ENCODE measurements at regions not wholly inside any gene's neighbourhood (a gene's known extent, or its start where the extent isn't known, plus 50 kb on each side); places are given as distances from the start of the nearest gene placed in this dataset.
A peak's percentile ranks its signal among the peaks of the same experiment; 100 is the strongest.
"Not testable (repeated sequence)": the region's sequence is repeated elsewhere in the genome, so short reads cannot be mapped to it uniquely, and the experiment has no call there.

GRCh38 chr11:23931443-23931842, 565.4 kb upstream of the LUZP2 start:
- H4K20me1 ChIP-seq (ENCODE audit: low read depth), result no peaks in the 10 kb centered on the region
- H3K27ac ChIP-seq, result no peak overlapping the region
- Mint-ChIP-seq H3K9me3 (peaks cover 5% of the 10 kb centered on the region), H3K4me1 (peaks cover 8% of the 10 kb centered on the region), H3K27me3 (ENCODE audit: insufficient read depth, low read depth) (peaks cover 2% of the 10 kb centered on the region), H3K36me3 (no peaks in the 10 kb centered on the region), H3K4me3 (no peak overlapping the region), H3K27ac (no peak overlapping the region)
- H3K4me2 ChIP-seq, result no peak overlapping the region
- H3K79me2 ChIP-seq (ENCODE audit: low read depth), result no peaks in the 10 kb centered on the region
- TF ChIP-seq EZH2 (IDR thresholded peaks at IDR 0.05) (no peak), EZH2phosphoT487 (IDR thresholded peaks at IDR 0.05) (no peak), CTCF (IDR thresholded peaks at IDR 0.05) (no peak)
- H3F3A ChIP-seq (ENCODE audit: low read depth), result no peaks in the 10 kb centered on the region
- H3K4me3 ChIP-seq, result no peak overlapping the region
- DNase-seq (ENCODE audit: low spot score), result no peak
- H3K9me3 ChIP-seq (ENCODE audit: low read depth), result no peaks in the 10 kb centered on the region
- H3K36me3 ChIP-seq, result no peaks in the 10 kb centered on the region
- no peak overlapping the region for H2AFZ ChIP-seq (replicated peaks)
- no peak overlapping the region for H3K9ac ChIP-seq
- H3K27me3 ChIP-seq, result no peaks in the 10 kb centered on the region
- no peaks in the 10 kb centered on the region for H3K4me1 ChIP-seq

DNA sequence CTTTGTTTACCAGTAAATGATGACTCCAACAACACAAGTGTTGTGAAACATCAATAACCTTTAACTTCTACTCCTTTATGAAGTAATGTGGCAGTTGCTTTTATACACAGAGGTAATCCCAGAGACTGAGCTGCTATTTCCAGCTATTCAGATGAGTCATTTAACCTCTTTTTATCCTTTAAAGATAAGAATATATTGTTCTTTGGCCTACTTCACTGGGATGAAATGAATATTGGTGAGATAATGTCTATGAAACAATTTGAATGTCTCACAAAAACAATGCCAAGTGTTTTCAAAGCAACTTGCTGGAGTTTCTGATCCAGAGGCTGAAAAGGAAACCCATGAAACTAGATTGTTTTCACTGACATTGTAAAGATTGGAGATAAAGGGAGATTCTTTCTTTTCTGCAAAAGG, 564.4 kb upstream of the LUZP2 start:
- H3K4me1 Mint-ChIP-seq, result peaks cover 8% of the 10 kb centered on the region
- H3K27ac Mint-ChIP-seq, result no peak overlapping the region
- peak overlapping the region; percentile 2 for H2AFZ ChIP-seq (replicated peaks)
- no peak for DNase-seq (ENCODE audit: low spot score)
- H4K20me1 ChIP-seq (ENCODE audit: low read depth), result no peaks in the 10 kb centered on the region
- no peaks in the 10 kb centered on the region for H3K79me2 ChIP-seq (ENCODE audit: low read depth)
- no peaks in the 10 kb centered on the region for H3K9me3 ChIP-seq (ENCODE audit: low read depth)
- H3K27me3 Mint-ChIP-seq (ENCODE audit: insufficient read depth, low read depth), result peaks cover 2% of the 10 kb centered on the region
- no peak overlapping the region for H3K9ac ChIP-seq
- H3K4me2 ChIP-seq, result no peak overlapping the region
- H3K4me3 ChIP-seq, result no peak overlapping the region
- H3K36me3 Mint-ChIP-seq, result no peaks in the 10 kb centered on the region
- H3K4me3 Mint-ChIP-seq, result no peak overlapping the region
- H3K27ac ChIP-seq, result no peak overlapping the region
- no peaks in the 10 kb centered on the region for H3F3A ChIP-seq (ENCODE audit: low read depth)
- no peaks in the 10 kb centered on the region for H3K4me1 ChIP-seq
- TF ChIP-seq CTCF (IDR thresholded peaks at IDR 0.05), result no peak
- no peak for TF ChIP-seq EZH2 (IDR thresholded peaks at IDR 0.05)
- TF ChIP-seq EZH2phosphoT487 (IDR thresholded peaks at IDR 0.05), result no peak
- H3K27me3 ChIP-seq, result no peaks in the 10 kb centered on the region
- no peaks in the 10 kb centered on the region for H3K36me3 ChIP-seq
- H3K9me3 Mint-ChIP-seq, result peaks cover 5% of the 10 kb centered on the region

DNA sequence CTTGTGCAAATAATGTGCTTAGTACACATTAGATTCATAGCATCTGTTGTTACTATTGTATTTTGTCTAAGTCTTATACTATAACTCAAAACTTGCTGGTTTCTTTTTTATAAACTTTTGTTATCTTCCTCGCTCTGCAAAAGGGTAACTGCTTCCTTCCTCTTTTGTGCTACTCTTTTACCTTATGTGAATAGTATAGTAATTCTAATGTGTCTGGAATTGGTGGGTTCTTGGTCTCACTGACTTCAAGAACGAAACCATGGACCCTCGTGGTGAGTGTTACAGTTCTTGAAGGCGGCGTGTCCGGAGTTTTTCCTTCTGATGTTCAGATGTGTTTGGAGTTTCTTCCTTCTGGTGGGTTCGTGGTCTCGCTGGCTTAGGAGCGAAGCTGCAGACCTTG, 563.1 kb upstream of the LUZP2 start:
- no peaks in the 10 kb centered on the region for H3K36me3 ChIP-seq
- no peak overlapping the region for H3K4me2 ChIP-seq
- H3K9me3 Mint-ChIP-seq, result peaks cover 5% of the 10 kb centered on the region
- H2AFZ ChIP-seq (replicated peaks), result no peak overlapping the region
- H3K36me3 Mint-ChIP-seq, result no peaks in the 10 kb centered on the region
- no peaks in the 10 kb centered on the region for H3F3A ChIP-seq (ENCODE audit: low read depth)
- peaks cover 2% of the 10 kb centered on the region for H3K27me3 Mint-ChIP-seq (ENCODE audit: insufficient read depth, low read depth)
- H3K27ac Mint-ChIP-seq, result no peak overlapping the region
- H3K4me1 Mint-ChIP-seq, result peaks cover 8% of the 10 kb centered on the region
- H3K4me1 ChIP-seq, result no peaks in the 10 kb centered on the region
- no peaks in the 10 kb centered on the region for H3K27me3 ChIP-seq
- H3K79me2 ChIP-seq (ENCODE audit: low read depth), result no peaks in the 10 kb centered on the region
- no peak overlapping the region for H3K4me3 Mint-ChIP-seq
- DNase-seq (ENCODE audit: low spot score), result no peak
- no peak for TF ChIP-seq CTCF (IDR thresholded peaks at IDR 0.05)
- TF ChIP-seq EZH2phosphoT487 (IDR thresholded peaks at IDR 0.05), result no peak
- TF ChIP-seq EZH2 (IDR thresholded peaks at IDR 0.05), result no peak
- H3K4me3 ChIP-seq, result no peak overlapping the region
- no peaks in the 10 kb centered on the region for H4K20me1 ChIP-seq (ENCODE audit: low read depth)
- no peaks in the 10 kb centered on the region for H3K9me3 ChIP-seq (ENCODE audit: low read depth)
- H3K9ac ChIP-seq, result no peak overlapping the region
- H3K27ac ChIP-seq, result no peak overlapping the region

DNA sequence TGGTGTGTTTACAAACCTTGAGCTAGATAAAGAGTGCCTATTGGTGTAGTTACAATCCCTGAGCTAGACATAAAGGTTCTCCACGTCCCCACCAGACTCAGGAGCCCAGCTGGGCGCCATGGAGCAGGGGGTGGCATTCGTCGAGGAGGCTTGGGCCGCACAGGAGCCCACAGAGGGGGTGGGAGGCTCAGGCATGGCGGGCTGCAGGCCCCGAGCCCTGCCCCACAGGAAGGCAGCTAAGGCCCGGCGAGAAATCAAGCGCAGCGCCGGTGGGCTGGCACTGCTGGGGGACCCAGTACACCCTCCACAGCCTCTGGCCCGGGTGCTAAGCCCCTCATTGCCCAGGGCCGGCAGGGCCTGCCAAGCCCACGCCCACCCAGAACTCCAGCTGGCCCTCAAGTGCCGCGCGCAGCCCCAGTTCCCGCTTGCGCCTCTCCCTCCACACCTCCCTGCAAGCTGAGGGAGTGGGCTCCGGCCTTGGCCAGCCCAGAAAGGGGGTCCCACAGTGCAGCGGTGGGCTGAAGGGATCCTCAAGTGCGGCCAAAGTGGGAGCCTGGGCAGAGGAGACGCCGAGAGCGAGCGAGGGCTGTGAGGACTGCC, 562.1 kb upstream of the LUZP2 start:
- H4K20me1 ChIP-seq (ENCODE audit: low read depth); H3K36me3 ChIP-seq; H3K9me3 Mint-ChIP-seq; H3K27ac ChIP-seq; H3K4me2 ChIP-seq; H3K9me3 ChIP-seq (ENCODE audit: low read depth); H3K4me3 Mint-ChIP-seq; H3K27ac Mint-ChIP-seq; H3K27me3 Mint-ChIP-seq (ENCODE audit: insufficient read depth, low read depth); H3K4me1 ChIP-seq; H3F3A ChIP-seq (ENCODE audit: low read depth); DNase-seq (ENCODE audit: low spot score); H3K9ac ChIP-seq; H3K4me3 ChIP-seq; H3K79me2 ChIP-seq (ENCODE audit: low read depth); H2AFZ ChIP-seq (replicated peaks); H3K36me3 Mint-ChIP-seq; H3K4me1 Mint-ChIP-seq; H3K27me3 ChIP-seq: not testable (repeated sequence)

DNA sequence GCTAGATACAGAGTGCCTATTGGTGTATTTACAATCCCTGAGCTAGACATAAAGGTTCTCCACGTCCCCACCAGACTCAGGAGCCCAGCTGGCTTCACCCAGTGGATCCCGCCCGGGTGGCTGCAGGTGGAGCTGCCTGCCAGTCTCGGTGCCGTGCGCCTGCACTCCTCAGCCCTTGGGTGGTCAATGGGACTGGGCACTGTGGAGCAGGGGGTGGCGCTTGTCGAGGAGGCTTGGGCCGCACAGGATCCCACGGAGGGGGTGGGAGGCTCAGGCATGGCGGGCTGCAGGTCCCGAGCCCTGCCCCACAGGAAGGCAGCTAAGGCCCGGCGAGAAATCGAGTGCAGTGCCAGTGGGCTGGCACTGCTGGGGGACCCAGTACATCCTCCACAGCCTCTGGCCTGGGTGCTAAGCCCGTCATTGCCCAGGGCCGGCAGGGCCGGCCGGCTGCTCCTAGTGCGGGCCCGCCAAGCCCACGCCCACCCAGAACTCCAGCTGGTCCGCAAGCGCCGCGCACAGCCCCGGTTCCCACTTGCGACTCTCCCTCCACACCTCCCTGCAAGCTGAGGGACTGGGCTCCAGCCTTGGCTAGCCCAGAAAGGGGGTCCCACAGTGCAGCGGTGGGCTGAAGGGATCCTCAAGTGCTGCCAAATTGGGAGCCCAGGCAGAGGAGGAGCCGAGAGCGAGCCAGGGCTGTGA, 554.6 kb upstream of the LUZP2 start:
- H3K9me3 Mint-ChIP-seq; H3K27ac Mint-ChIP-seq; H4K20me1 ChIP-seq (ENCODE audit: low read depth); H3K36me3 Mint-ChIP-seq; H3K4me1 ChIP-seq; H3K27ac ChIP-seq; H3K79me2 ChIP-seq (ENCODE audit: low read depth); H3K9me3 ChIP-seq (ENCODE audit: low read depth); H3F3A ChIP-seq (ENCODE audit: low read depth); H3K27me3 ChIP-seq; H2AFZ ChIP-seq (replicated peaks); DNase-seq (ENCODE audit: low spot score); H3K4me2 ChIP-seq; H3K9ac ChIP-seq; H3K36me3 ChIP-seq; H3K4me3 Mint-ChIP-seq; H3K4me1 Mint-ChIP-seq; H3K4me3 ChIP-seq; H3K27me3 Mint-ChIP-seq (ENCODE audit: insufficient read depth, low read depth): not testable (repeated sequence)

Data from neural progenitor cell (in vitro differentiated cells).